ENCODE measurements at regions not wholly inside any gene's neighbourhood (a gene's known extent, or its start where the extent isn't known, plus 50 kb on each side); places are given as distances from the start of the nearest gene placed in this dataset.

DNA sequence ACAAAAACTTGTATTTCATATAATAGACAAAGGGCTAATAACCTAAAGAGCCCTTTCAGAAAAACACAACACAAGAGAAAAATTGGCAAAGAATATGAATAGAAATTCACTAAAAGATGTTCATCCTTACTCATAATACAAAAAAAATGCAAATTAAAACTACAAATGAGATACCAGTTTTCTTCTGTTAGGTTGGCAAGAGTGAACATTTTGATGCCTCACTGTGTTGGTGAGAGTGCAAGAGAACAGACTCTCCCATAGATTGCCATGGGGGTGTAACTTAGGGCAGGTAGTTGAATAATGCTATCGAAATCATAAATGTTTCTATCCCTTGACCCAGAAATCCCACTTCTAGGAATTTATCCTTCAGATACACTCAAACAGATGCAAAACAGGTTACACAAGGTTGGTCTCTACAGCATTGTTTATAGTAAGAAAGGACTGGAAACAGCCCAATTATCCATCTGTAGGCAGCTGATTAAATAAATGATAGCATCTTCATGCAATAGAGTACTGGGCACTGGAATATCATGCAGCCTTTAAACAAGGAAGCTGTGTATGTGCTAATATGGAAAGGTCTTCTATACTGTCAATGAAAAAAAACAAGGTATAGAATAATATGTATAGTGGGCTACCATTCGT is 146.3 kb downstream of the TLE3 start:
- intact Hi-C loops (cut with micrococcal nuclease): no loop called here
- Mint-ChIP-seq H3K4me3 (no peak overlapping the region), H3K27ac (no peak overlapping the region), H3K27me3 (peaks cover 6% of the 10 kb centered on the region), H3K4me1 (ENCODE audit: low read depth) (peaks cover 3% of the 10 kb centered on the region), H3K36me3 (ENCODE audit: low read depth) (no peaks in the 10 kb centered on the region), H3K9me3 (no peaks in the 10 kb centered on the region)

DNA sequence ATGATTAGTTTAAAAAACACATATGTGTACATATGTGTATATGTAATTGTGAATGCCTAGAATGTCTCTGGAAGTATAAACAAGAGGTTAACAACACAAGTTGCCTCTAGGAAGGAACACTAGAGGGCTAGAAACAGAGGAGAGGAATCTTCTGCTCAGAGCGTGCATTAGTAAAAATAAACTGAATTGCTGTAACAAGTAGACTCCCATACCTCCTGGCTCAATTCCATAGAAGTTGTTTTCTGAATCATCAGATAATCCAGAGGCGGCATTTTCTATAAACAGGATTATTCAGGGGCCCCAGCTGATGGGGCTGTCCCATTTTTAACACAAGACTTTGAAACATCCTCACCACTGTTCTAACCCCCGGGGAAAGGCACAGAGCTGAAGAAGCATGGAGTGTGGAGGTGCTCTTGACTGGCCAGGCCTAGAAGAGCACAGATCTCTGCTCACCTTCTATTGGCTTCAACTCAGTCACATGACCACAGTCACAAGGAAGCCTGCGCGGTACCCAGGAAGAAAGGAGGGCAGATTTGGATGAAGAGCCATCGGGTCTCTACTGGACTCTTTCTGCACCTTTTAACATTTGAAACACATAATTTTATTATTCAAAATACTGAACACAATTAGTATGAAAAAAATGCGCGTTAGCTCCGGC is 145.7 kb downstream of the TLE3 start:
- peaks cover 8% of the 10 kb centered on the region for H3K27me3 Mint-ChIP-seq
- no peak overlapping the region for H3K4me3 Mint-ChIP-seq
- no peak overlapping the region for H3K27ac Mint-ChIP-seq
- H3K9me3 Mint-ChIP-seq: no peaks in the 10 kb centered on the region
- intact Hi-C loops (cut with micrococcal nuclease): no loop called here
- H3K36me3 Mint-ChIP-seq (ENCODE audit: low read depth): no peaks in the 10 kb centered on the region
- H3K4me1 Mint-ChIP-seq (ENCODE audit: low read depth): peaks cover 5% of the 10 kb centered on the region

DNA sequence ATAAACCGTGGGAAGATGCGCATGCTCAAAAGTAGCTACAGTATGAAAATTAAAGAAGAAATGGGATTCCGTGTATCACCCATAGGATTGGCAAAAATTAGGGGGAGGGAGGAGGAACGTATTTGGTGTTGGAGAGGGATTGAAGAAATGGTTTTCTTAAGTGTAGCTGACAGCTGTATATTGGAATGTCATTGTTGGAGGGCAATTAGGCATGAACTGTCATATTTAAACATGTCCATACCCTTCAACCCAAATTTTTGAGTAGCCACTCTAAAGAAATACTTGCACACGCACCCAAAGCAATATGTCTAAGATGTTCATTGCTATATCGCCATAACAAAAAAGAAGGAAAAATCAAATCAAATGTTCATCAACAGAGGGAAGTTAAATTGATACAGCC is 144.7 kb downstream of the TLE3 start:
- Mint-ChIP-seq H3K4me3 (no peak overlapping the region), H3K9me3 (no peaks in the 10 kb centered on the region), H3K27ac (no peak overlapping the region), H3K4me1 (ENCODE audit: low read depth) (peaks cover 5% of the 10 kb centered on the region), H3K27me3 (peaks cover 8% of the 10 kb centered on the region), H3K36me3 (ENCODE audit: low read depth) (no peaks in the 10 kb centered on the region)
- intact Hi-C loops (cut with micrococcal nuclease): no loop called here

DNA sequence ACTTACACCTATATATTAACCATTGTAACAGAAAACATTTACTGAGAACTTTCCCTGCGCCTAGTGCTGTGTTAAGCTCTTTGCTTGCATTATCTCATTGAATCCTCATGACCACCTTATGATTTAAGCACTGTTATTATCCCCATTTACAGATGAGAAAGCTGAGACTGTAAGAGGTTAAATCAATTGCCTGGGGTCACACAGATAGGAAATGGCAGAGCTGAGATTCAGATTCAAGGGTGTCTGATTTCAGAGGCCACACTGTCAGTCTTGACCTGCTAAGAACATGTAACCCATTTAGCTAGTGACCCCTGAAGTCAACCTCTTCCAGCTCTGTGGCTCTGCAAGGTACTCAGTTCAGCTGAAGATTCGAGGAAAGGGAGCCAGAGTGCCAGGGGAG is 143.9 kb downstream of the TLE3 start:
- Mint-ChIP-seq H3K4me3 (no peak overlapping the region), H3K36me3 (ENCODE audit: low read depth) (no peaks in the 10 kb centered on the region), H3K9me3 (no peaks in the 10 kb centered on the region), H3K27ac (no peak overlapping the region), H3K27me3 (peaks cover 8% of the 10 kb centered on the region), H3K4me1 (ENCODE audit: low read depth) (peaks cover 5% of the 10 kb centered on the region)
- intact Hi-C loops (cut with micrococcal nuclease): no loop called here

DNA sequence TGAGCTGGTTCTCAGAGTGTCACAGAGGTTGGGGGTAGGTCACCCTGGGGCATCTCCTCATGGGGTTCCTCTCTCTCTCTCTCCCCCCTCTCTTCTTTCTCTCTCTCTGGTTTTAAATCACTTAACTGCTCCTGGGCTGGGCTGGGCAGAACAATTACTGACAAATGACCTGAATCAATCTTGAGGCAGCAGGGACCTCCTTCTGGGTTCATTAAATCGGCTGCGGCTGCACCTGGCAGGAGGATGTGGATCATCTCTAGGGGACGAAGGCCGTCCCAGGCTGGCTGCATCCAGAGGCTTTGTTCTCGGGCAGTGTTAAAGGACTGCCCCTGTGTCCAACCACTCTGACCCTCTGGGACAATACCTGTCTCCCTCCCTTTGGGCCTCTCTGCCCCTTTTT is 143.1 kb downstream of the TLE3 start:
- H3K36me3 Mint-ChIP-seq (ENCODE audit: low read depth): no peaks in the 10 kb centered on the region
- intact Hi-C loops (cut with micrococcal nuclease): no loop called here
- H3K27ac Mint-ChIP-seq: no peak overlapping the region
- H3K27me3 Mint-ChIP-seq: peaks cover 8% of the 10 kb centered on the region
- peaks cover 5% of the 10 kb centered on the region for H3K4me1 Mint-ChIP-seq (ENCODE audit: low read depth)
- no peaks in the 10 kb centered on the region for H3K9me3 Mint-ChIP-seq
- H3K4me3 Mint-ChIP-seq: no peak overlapping the region

DNA sequence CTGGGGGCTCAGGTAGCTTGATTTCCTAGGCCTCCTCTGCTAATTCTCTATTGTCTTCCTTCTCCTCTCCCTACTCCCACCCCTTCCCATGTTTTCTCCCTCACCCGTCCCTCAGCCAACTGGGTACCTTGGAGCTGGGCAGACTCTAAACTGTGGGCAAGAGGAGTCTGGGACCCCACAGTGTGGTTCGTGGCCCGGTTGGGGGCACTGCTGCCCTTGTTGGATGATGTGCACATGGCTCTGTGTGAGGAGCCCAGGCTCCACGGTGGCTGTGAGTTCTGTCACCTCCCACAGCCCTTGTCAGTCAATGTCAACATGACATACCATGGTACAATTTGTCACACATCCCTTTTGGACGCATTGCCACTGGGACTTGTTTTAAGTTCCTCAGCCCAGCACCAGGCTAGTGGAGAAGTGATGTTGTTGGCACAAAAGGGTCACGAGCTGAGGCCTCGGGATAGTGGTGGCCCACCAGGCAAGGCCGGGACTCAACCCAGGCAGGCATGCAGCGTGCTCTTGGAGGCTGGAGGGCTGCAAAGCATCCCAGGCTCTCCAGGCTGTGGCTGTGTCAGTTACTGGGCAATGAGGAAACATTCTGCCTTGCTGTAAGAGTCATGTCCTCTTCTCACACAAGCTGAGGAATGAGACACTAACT is 142.3 kb downstream of the TLE3 start:
- Mint-ChIP-seq H3K36me3 (ENCODE audit: low read depth) (no peaks in the 10 kb centered on the region), H3K27ac (no peak overlapping the region), H3K4me1 (ENCODE audit: low read depth) (peaks cover 5% of the 10 kb centered on the region), H3K27me3 (peaks cover 8% of the 10 kb centered on the region), H3K9me3 (no peaks in the 10 kb centered on the region), H3K4me3 (no peak overlapping the region)
- intact Hi-C loops (cut with micrococcal nuclease): no loop called here

DNA sequence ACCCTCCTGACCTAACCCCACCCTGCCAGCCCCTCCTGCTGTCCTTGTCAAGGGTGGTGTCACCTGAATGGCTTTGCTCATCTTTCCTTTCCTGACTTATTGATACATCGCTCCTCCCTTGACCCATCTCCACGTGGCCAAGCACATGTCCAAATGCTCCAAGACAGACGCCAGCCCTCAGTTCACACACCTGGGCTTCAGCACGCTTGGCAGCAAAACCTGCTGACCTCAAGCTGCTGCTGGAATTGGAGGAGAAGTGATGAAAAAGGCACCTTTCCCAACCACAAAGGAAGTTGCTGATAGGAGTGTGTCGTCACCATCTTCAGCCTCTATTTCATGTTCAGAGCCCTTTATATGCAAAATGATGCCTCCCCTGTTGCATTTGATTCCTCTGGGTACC is 141.3 kb downstream of the TLE3 start:
- Mint-ChIP-seq H3K9me3 (no peaks in the 10 kb centered on the region), H3K27ac (no peak overlapping the region), H3K4me3 (no peak overlapping the region), H3K36me3 (ENCODE audit: low read depth) (no peaks in the 10 kb centered on the region), H3K4me1 (ENCODE audit: low read depth) (peaks cover 5% of the 10 kb centered on the region), H3K27me3 (peaks cover 8% of the 10 kb centered on the region)
- intact Hi-C loops (cut with micrococcal nuclease): no loop called here

DNA sequence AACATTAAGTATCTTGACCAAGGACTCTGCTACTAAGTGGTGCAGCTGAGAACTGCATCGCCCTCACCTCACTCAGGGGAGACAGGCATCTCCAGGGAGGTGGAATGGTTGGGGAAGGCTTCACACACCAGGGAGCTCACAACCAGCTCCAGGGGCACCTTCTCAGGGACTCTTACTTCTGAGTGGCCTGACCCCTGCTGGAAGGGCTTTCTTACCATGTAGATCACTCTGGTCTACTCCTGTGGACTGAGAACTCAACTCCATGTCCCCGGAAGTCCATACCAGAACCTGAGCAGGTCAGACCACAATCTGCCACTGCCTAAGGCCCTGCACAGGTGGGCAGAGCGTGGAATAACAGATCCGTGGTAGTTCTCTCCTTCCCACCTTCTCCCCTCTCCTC is 140.5 kb downstream of the TLE3 start:
- Mint-ChIP-seq H3K4me3 (no peak overlapping the region), H3K27ac (no peak overlapping the region), H3K27me3 (peaks cover 9% of the 10 kb centered on the region), H3K4me1 (ENCODE audit: low read depth) (peaks cover 5% of the 10 kb centered on the region), H3K36me3 (ENCODE audit: low read depth) (no peaks in the 10 kb centered on the region), H3K9me3 (no peaks in the 10 kb centered on the region)
- intact Hi-C loops (cut with micrococcal nuclease): no loop called here

DNA sequence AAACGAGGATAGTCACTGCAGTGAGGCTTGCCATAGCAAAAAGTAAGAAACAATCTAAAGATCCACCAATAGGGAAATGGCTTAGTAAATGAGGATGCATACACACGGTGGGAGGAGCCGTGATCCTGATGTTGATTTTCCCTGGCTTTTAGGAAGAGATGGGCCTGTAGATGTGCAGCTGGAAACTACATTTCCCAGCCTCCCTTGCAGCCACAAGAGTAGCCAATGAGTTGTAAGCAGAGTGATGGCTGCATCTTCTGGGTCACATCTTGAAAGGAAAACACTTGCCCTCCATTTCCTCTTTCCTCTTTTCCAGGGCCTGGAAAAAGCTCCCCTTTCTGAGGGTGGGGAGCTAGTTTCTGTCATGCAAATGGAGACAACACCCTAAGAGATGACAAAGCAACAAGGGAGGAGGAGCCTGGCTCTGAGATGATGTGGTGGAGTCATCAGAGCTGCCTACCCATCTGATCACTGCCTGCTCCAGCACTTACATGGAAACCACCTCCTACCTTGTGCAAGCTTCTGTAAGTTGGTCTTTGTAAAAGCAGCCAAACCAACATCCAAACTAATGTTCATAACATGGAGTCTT is 139.1 kb downstream of the TLE3 start:
- H3K27ac Mint-ChIP-seq: no peak overlapping the region
- intact Hi-C loops (cut with micrococcal nuclease): no loop called here
- H3K36me3 Mint-ChIP-seq (ENCODE audit: low read depth): no peaks in the 10 kb centered on the region

DNA sequence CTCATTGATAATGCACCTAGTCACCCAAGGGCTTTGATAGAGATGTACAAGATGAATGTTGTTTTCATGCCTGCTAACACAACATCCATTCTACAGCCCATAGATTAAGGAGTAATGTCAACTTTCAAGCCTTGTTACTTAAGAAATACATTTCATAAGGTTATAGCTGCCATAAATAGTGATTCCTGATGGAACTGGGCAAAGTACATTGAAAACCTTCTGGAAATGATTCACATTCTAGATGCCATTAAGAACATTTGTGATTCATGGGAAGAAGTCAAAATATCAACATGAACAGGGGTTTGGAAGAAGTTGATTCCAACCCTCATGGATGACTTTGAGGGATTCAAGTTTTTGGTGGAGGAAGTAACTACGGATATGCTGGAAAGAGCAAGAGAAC is 135.2 kb downstream of the TLE3 start:
- Mint-ChIP-seq H3K4me1 (ENCODE audit: low read depth) (no peaks in the 10 kb centered on the region), H3K27ac (no peak overlapping the region), H3K4me3 (no peak overlapping the region), H3K36me3 (ENCODE audit: low read depth) (no peaks in the 10 kb centered on the region), H3K27me3 (peaks cover 3% of the 10 kb centered on the region), H3K9me3 (no peaks in the 10 kb centered on the region)
- intact Hi-C loops (cut with micrococcal nuclease): no loop called here

More for the DNA sequence above, 139.1 kb downstream of the TLE3 start:
- H3K27me3 Mint-ChIP-seq: peaks cover 9% of the 10 kb centered on the region
- no peak overlapping the region for H3K4me3 Mint-ChIP-seq
- H3K4me1 Mint-ChIP-seq (ENCODE audit: low read depth): peaks cover 5% of the 10 kb centered on the region
- H3K9me3 Mint-ChIP-seq: no peaks in the 10 kb centered on the region

DNA sequence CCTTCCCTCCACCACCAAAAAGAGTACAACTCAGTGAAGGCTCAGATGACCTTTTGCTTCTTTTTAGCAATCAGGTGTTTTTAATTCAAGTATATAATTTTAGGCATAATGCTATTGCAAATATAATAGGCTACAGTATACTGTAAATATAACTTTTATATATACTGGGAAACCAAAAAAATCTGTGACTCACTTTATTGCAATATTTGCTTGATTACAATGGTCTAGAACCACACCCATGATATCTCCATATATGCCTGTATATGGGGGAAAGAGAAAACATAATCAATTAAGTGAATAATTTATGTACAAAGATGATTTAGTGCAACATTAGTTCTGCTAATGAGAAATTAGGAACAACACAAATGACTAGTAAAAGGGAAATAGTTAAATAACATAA is 134.3 kb downstream of the TLE3 start:
- intact Hi-C loops (cut with micrococcal nuclease): no loop called here
- H3K4me3 Mint-ChIP-seq: no peak overlapping the region
- no peaks in the 10 kb centered on the region for H3K4me1 Mint-ChIP-seq (ENCODE audit: low read depth)
- no peak overlapping the region for H3K27ac Mint-ChIP-seq
- H3K9me3 Mint-ChIP-seq: no peaks in the 10 kb centered on the region
- peaks cover 5% of the 10 kb centered on the region for H3K27me3 Mint-ChIP-seq
- no peaks in the 10 kb centered on the region for H3K36me3 Mint-ChIP-seq (ENCODE audit: low read depth)

DNA sequence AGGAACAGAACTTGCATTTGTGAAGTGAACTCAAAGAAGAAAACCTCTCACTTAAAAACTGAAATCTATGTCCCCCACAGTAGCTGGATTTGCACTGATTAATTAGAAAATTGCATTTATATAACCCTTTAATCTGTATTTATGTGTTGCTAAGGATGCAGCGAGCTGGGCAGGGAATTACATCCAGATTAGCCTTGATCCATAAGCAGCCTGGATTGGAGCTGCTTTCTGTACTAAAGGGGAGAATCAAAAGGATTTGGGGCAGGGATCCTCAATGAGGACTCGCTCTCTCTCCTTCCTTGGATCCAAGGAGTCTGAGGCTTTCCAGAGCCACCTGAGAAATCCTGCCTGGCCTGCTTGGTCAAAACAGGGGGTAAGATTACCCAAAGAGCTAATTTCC is 125.9 kb downstream of the TLE3 start:
- H3K27me3 Mint-ChIP-seq: peaks cover 17% of the 10 kb centered on the region
- H3K9me3 Mint-ChIP-seq: no peaks in the 10 kb centered on the region
- intact Hi-C loops (cut with micrococcal nuclease): no loop called here
- H3K4me1 Mint-ChIP-seq (ENCODE audit: low read depth): no peaks in the 10 kb centered on the region
- no peak overlapping the region for H3K27ac Mint-ChIP-seq
- no peaks in the 10 kb centered on the region for H3K36me3 Mint-ChIP-seq (ENCODE audit: low read depth)
- no peak overlapping the region for H3K4me3 Mint-ChIP-seq

DNA sequence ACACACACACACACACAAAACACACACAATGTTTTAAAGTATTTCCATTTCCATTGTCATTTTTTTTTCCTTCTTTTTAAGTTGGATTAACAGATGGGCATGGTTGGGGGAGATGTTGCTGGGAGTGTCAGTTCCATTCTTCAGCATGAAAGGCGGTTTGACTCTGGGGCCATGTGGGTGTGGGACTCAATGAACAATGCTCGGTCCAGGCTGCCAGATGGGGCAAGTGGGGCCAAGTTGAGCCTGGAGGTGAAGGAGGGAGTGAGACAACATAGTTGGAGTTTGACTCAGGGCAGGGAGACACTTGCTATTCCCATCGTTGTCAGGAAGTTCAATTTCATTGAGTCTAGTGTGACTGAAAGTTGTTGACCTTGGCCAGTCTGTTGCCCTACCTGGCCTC is 125.3 kb downstream of the TLE3 start:
- Mint-ChIP-seq H3K27ac (no peak overlapping the region), H3K36me3 (ENCODE audit: low read depth) (no peaks in the 10 kb centered on the region), H3K4me1 (ENCODE audit: low read depth) (no peaks in the 10 kb centered on the region), H3K4me3 (no peak overlapping the region), H3K9me3 (no peaks in the 10 kb centered on the region), H3K27me3 (peaks cover 18% of the 10 kb centered on the region)
- intact Hi-C loops (cut with micrococcal nuclease): no loop called here

DNA sequence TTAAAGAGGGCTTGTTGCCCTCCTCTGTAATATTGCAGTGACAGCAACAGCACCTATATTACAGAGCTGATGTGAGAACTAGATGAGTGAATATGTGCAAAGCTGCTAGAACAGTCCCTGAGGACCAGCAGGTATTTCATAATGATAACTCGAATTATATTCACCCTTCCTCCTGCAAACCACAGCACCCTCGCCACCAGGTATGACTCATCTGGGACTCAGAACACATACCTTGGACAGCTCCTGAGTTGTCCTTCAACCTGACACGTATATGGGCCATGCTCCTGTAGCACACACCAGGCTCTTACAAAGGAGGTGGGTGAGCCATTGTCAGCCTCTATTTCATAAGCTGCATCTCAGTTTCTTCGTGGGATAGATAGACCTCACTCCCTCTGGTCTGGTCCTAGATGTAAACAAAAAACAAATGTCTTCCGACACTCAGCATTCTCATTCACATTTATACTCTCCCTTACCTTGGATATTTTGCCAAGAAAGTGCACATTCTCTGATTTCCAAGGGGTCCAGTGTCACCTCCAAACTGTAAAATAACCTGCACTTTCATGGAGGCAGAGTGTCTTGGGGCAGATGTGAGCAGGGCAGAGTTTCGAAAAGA is 124.5 kb downstream of the TLE3 start:
- intact Hi-C loops (cut with micrococcal nuclease): no loop called here
- Mint-ChIP-seq H3K27me3 (peaks cover 16% of the 10 kb centered on the region), H3K4me1 (ENCODE audit: low read depth) (no peaks in the 10 kb centered on the region), H3K4me3 (no peak overlapping the region), H3K36me3 (ENCODE audit: low read depth) (no peaks in the 10 kb centered on the region), H3K27ac (no peak overlapping the region), H3K9me3 (no peaks in the 10 kb centered on the region)

Measured in dendritic cell treated with granulocyte-macrophage colony-stimulating factor and Interleukin-4, amounts not matched to agents 40 ng/mL and 50 ng/mL, for 4 days (primary cell).